Keratinocyte (primary cell): ENCODE measurements at regions not wholly inside any gene's neighbourhood (a gene's known extent, or its start where the extent isn't known, plus 50 kb on each side); places are given as distances from the start of the nearest gene placed in this dataset.

Experiments used
- DNase-seq: peaks from one replicate; pipeline ENCODE4 v3.0.0-alpha.2; 2011; ENCODE audit warnings: low read depth, missing footprints, low spot score
- FAIRE-seq: peaks from 2 replicates; lab custom pipeline; 2011; peaks lifted over from hg19 to GRCh38; lab: Jason Lieb, UNC
- H2AFZ ChIP-seq: 2 replicates; pipeline ENCODE4 v1.6.0; 2012; ENCODE audit warnings: low read length, control low read depth, inconsistent platforms; ENCODE audit not compliant: control insufficient read depth
- H3K27ac ChIP-seq: 2 replicates; pipeline ENCODE4 v1.5.1; 2011; ENCODE audit warnings: low read length; ENCODE audit not compliant: control insufficient read depth, insufficient read depth
- H3K27me3 ChIP-seq: 3 replicates; pipeline ENCODE4 v1.6.0; 2011; ENCODE audit warnings: low read length; ENCODE audit not compliant: control insufficient read depth, insufficient read depth; ENCODE audit errors: extremely low read depth
- H3K36me3 ChIP-seq, 2 experiments: 2 replicates in 1 of 2; 3 replicates in 1 of 2; pipeline ENCODE4 v1.5.1; 2011; ENCODE audit warnings: low read length in 2 of 2, mild to moderate bottlenecking in 1 of 2; ENCODE audit not compliant: control insufficient read depth in 2 of 2, insufficient read depth in 2 of 2; ENCODE audit errors: extremely low read depth in 1 of 2
- H3K4me1 ChIP-seq: 3 replicates; pipeline ENCODE4 v1.5.1; 2011; ENCODE audit warnings: low read length; ENCODE audit not compliant: control insufficient read depth, insufficient read depth; ENCODE audit errors: extremely low read depth
- H3K4me2 ChIP-seq: 3 replicates; pipeline ENCODE4 v1.6.0; 2011; ENCODE audit warnings: low read depth, low read length; ENCODE audit not compliant: control insufficient read depth, insufficient read depth; ENCODE audit errors: extremely low read depth
- H3K4me3 ChIP-seq, 3 experiments: fragments of 200-600 bp in 1 of 3; sonication (generic) in 1 of 3; 2 replicates in 2 of 3; 3 replicates in 1 of 3; pipeline ENCODE4 v1.5.1; 2011 to 2016; ENCODE audit warnings: low read length in 3 of 3, mild to moderate bottlenecking in 3 of 3, control low read depth in 2 of 3, inconsistent platforms in 1 of 3, low read depth in 1 of 3, mixed read lengths in 1 of 3, mixed run types in 1 of 3, moderate library complexity in 1 of 3; ENCODE audit not compliant: control insufficient read depth in 2 of 3, insufficient read depth in 2 of 3; ENCODE audit errors: extremely low read depth in 1 of 3
- H3K79me2 ChIP-seq: 2 replicates; pipeline ENCODE4 v1.6.0; 2012; ENCODE audit warnings: low read length; ENCODE audit not compliant: control insufficient read depth, insufficient read depth
- H3K9ac ChIP-seq: 3 replicates; pipeline ENCODE4 v1.6.0; 2011; ENCODE audit warnings: low read length; ENCODE audit not compliant: control insufficient read depth, insufficient read depth; ENCODE audit errors: extremely low read depth
- H3K9me1 ChIP-seq: 3 replicates; pipeline ENCODE4 v1.6.0; 2011; ENCODE audit warnings: low read length; ENCODE audit not compliant: control insufficient read depth, insufficient read depth; ENCODE audit errors: extremely low read depth
- H3K9me3 ChIP-seq: 2 replicates; pipeline ENCODE4 v1.5.1; 2012; ENCODE audit warnings: low read depth, low read length; ENCODE audit not compliant: control insufficient read depth
- H4K20me1 ChIP-seq: 3 replicates; pipeline ENCODE4 v1.6.0; 2011; ENCODE audit warnings: low read length; ENCODE audit not compliant: control insufficient read depth, insufficient read depth; ENCODE audit errors: extremely low read depth
- EZH2 ChIP-seq: IDR thresholded peaks from one replicate; pipeline ENCODE4 v1.6.1; 2012; ENCODE audit warnings: inconsistent platforms, mild to moderate bottlenecking, low read length, moderate library complexity
- dilution Hi-C: fragments of 300-500 bp; cut with MboI; formaldehyde crosslinking; loops from one replicate; pipeline ENCODE4 v1.7.0; 2020; ENCODE audit warnings: low sequenced_read_pairs; ENCODE audit not compliant: extremely low pct_ligation_motif_present
- TF ChIP-seq, protein P1 (sequence below), 3 experiments: IDR thresholded peaks in 1 of 3; conservative IDR thresholded peaks in 1 of 3; optimal IDR thresholded peaks in 1 of 3; 2 replicates in 2 of 3; 3 replicates in 1 of 3; pipeline versions ENCODE3 to v1.5.1; 2011; ENCODE audit warnings: low read length in 3 of 3, mild to moderate bottlenecking in 3 of 3, moderate library complexity in 2 of 3, control low read depth in 1 of 3, inconsistent platforms in 1 of 3; ENCODE audit not compliant: insufficient read depth in 2 of 3; ENCODE audit errors: extremely low read depth in 1 of 3

DNA sequence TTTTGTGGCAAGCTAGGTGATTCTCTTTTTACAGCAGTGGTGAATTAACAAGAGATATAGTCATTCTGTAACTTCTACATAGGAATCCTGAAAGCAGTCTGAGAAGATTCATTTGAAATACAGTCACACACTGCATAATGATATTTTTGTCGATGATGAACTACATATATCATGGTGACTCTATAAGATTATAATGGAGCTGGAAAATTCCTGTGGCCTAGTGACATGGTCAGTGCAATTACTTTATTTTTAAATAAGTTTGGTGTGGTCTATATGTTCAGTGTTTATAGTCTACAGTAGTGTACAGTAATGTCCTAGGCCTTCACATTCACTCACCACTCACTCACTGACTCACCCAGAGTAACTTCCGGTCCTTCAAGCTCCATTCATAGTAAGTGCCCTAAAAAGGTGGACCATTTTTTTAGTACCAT, 511.4 kb upstream of the MCTP2 start:
- no peaks in the 10 kb centered on the region for H3K9me1 ChIP-seq
- H3K36me3 ChIP-seq: no peaks in the 10 kb centered on the region
- H4K20me1 ChIP-seq: no peaks in the 10 kb centered on the region
- DNase-seq (no peak), FAIRE-seq (no peak)
- dilution Hi-C loops: no loop called here
- H2AFZ ChIP-seq: no peak overlapping the region
- no peak overlapping the region for H3K9ac ChIP-seq
- TF ChIP-seq, protein P1, sequence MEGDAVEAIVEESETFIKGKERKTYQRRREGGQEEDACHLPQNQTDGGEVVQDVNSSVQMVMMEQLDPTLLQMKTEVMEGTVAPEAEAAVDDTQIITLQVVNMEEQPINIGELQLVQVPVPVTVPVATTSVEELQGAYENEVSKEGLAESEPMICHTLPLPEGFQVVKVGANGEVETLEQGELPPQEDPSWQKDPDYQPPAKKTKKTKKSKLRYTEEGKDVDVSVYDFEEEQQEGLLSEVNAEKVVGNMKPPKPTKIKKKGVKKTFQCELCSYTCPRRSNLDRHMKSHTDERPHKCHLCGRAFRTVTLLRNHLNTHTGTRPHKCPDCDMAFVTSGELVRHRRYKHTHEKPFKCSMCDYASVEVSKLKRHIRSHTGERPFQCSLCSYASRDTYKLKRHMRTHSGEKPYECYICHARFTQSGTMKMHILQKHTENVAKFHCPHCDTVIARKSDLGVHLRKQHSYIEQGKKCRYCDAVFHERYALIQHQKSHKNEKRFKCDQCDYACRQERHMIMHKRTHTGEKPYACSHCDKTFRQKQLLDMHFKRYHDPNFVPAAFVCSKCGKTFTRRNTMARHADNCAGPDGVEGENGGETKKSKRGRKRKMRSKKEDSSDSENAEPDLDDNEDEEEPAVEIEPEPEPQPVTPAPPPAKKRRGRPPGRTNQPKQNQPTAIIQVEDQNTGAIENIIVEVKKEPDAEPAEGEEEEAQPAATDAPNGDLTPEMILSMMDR (optimal IDR thresholded peaks at IDR 0.05 in 1 of 3, IDR thresholded peaks at IDR 0.05 in 1 of 3, conservative IDR thresholded peaks at IDR 0.05 in 1 of 3; ENCODE audit: extremely low read depth in 1 of 3, insufficient read depth in 2 of 3, low read length in 3 of 3): no peak
- TF ChIP-seq EZH2: no peak
- no peak overlapping the region for H3K4me3 ChIP-seq
- no peaks in the 10 kb centered on the region for H3K27me3 ChIP-seq
- H3K4me1 ChIP-seq: no peaks in the 10 kb centered on the region
- no peak overlapping the region for H3K4me2 ChIP-seq
- H3K9me3 ChIP-seq: no peaks in the 10 kb centered on the region
- no peak overlapping the region for H3K27ac ChIP-seq
- H3K79me2 ChIP-seq: no peaks in the 10 kb centered on the region

DNA sequence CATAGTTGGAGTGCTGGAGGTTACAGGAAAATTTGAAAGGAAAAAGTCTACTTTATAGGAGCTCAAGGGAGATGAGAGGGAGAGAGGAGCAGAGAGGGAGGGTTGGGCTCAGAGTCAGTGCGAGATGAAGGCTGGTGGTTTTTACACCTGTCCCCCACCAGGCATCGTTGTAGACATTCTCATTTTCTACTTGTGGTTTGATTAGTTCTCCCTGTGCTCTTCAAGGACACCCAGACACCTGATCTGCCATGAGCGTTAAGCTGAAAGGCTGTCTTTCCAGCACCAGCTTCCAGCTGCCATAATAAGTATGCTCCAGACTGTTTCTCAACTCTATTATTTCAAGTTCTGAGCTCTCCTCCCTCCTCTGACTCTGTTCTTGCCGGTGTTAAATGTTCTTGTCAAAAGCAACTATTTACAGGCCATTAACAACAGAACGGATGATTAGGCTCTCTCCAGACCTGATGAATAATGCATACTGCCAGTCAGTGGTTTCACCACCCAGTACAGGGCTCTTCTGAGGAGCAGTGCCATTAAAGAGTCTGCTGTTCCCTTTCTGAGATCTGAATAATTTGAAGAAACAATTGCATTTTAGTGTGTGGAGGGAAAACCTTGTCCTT, 514.6 kb upstream of the MCTP2 start:
- Histone ChIP-seq H3K9ac (no peak overlapping the region), H3K4me2 (no peak overlapping the region), H3K36me3 (no peaks in the 10 kb centered on the region), H3K27ac (no peak overlapping the region), H2AFZ (no peak overlapping the region), H3K9me1 (no peaks in the 10 kb centered on the region), H3K27me3 (no peaks in the 10 kb centered on the region), H4K20me1 (no peaks in the 10 kb centered on the region), H3K4me3 (no peak overlapping the region), H3K4me1 (no peaks in the 10 kb centered on the region), H3K79me2 (no peaks in the 10 kb centered on the region), H3K9me3 (no peaks in the 10 kb centered on the region)
- FAIRE-seq: no peak
- TF ChIP-seq EZH2: no peak
- TF ChIP-seq, protein P1 (optimal IDR thresholded peaks at IDR 0.05 in 1 of 3, IDR thresholded peaks at IDR 0.05 in 1 of 3, conservative IDR thresholded peaks at IDR 0.05 in 1 of 3; ENCODE audit: extremely low read depth in 1 of 3, insufficient read depth in 2 of 3, low read length in 3 of 3): no peak
- dilution Hi-C loops: no loop called here
- no peak for DNase-seq
